GM18907 (cell line): ENCODE measurements at regions not wholly inside any gene's neighbourhood (a gene's known extent, or its start where the extent isn't known, plus 50 kb on each side); places are given as distances from the start of the nearest gene placed in this dataset.

Experiments
- ATAC-seq: cut with Tn5 transposase; IDR thresholded peaks from one replicate; pipeline ENCODE4 v1.9.1; 2021; ENCODE audit warnings: mild to moderate bottlenecking, moderate library complexity; ENCODE audit not compliant: unreplicated experiment

- ATAC-seq, result no peak
These were observed 395.4 kb upstream of the ITGA1 start for GRCh38 chr5:52392321-52392720.

- no peak for ATAC-seq
These were observed 377.9 kb upstream of the ITGA1 start for GRCh38 chr5:52409835-52410234.

- no peak for ATAC-seq
These were observed 368.4 kb upstream of the ITGA1 start for GRCh38 chr5:52419357-52419756.

GRCh38 chr5:52427615-52428014 lies 360.1 kb upstream of the ITGA1 start:
- no peak for ATAC-seq

- ATAC-seq, result no peak
These were observed 358.7 kb upstream of the ITGA1 start for GRCh38 chr5:52428977-52429489.

GRCh38 chr5:52441768-52442167 lies 345.9 kb upstream of the ITGA1 start:
- ATAC-seq, result no peak

GRCh38 chr5:52443187-52443586 lies 344.5 kb upstream of the ITGA1 start:
- ATAC-seq, result no peak

- ATAC-seq, result no peak
These were observed 339.6 kb upstream of the ITGA1 start for GRCh38 chr5:52448111-52448510.

GRCh38 chr5:52449516-52449915 lies 338.2 kb upstream of the ITGA1 start:
- ATAC-seq, result no peak

- no peak for ATAC-seq
These were observed 335.6 kb upstream of the ITGA1 start for GRCh38 chr5:52452098-52452497.

GRCh38 chr5:52453176-52453575 lies 334.5 kb upstream of the ITGA1 start:
- no peak for ATAC-seq

- no peak for ATAC-seq
These were observed 331.8 kb upstream of the ITGA1 start for GRCh38 chr5:52455920-52456319.

GRCh38 chr5:52457810-52458209 lies 329.9 kb upstream of the ITGA1 start:
- ATAC-seq, result no peak

- ATAC-seq, result no peak
These were observed 321.6 kb upstream of the ITGA1 start for GRCh38 chr5:52466113-52466512.

GRCh38 chr5:52466749-52467520 lies 320.8 kb upstream of the ITGA1 start:
- ATAC-seq, result no peak

- ATAC-seq, result no peak
These were observed 318.7 kb upstream of the ITGA1 start for GRCh38 chr5:52468976-52469375.

- peak; percentile 70 for ATAC-seq
These were observed 318.3 kb upstream of the ITGA1 start for GRCh38 chr5:52469420-52469819.

- no peak for ATAC-seq
These were observed 317.9 kb upstream of the ITGA1 start for GRCh38 chr5:52469835-52470234.

GRCh38 chr5:52476346-52476745 lies 311.4 kb upstream of the ITGA1 start:
- no peak for ATAC-seq

GRCh38 chr5:52481201-52481600 lies 306.5 kb upstream of the ITGA1 start:
- no peak for ATAC-seq

- no peak for ATAC-seq
These were observed 305.9 kb upstream of the ITGA1 start for GRCh38 chr5:52481851-52482250.

- no peak for ATAC-seq
These were observed 296.5 kb upstream of the ITGA1 start for GRCh38 chr5:52491071-52491787.
